ENCODE measurements at regions not wholly inside any gene's neighbourhood (a gene's known extent, or its start where the extent isn't known, plus 50 kb on each side); places are given as distances from the start of the nearest gene placed in this dataset.
"Not testable (repeated sequence)": the region's sequence is repeated elsewhere in the genome, so short reads cannot be mapped to it uniquely, and the experiment has no call there.

- DNase-seq (ENCODE audit: low read depth): no peak
Observed at GRCh38 chr14:21933681-21934080, 260.1 kb upstream of the OR4E1 start.

GRCh38 chr14:21924479-21924878, 250.9 kb upstream of the OR4E1 start:
- DNase-seq (ENCODE audit: low read depth): no peak

DNA sequence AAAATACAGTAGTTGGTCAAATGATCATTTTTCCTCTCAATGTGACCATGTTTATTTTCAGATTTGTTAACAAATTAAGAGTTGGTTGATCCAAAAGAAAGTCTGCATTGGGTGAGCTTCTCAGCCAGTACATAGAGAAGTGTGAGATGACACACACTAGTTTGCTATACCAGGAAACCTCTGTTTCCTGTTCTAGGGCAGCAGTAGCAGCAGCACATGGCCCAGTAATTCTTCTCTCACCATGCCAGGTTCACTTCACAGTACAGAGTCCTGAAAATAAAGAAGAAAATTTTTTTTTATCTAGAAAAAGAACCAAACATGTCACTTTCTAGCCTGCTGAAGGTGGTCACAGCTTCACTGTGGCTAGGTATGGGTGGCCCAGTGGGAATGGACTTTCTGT, 250.2 kb upstream of the OR4E1 start:
- no peak for DNase-seq (ENCODE audit: low read depth)

- DNase-seq (ENCODE audit: low read depth): no peak
Observed at GRCh38 chr14:21921453-21921852, 247.8 kb upstream of the OR4E1 start.

GRCh38 chr14:21917699-21918436, 244.2 kb upstream of the OR4E1 start:
- peak; percentile 32 for DNase-seq (ENCODE audit: low read depth)

- no peak for DNase-seq (ENCODE audit: low read depth)
Observed at GRCh38 chr14:21915826-21916225, 242.2 kb upstream of the OR4E1 start.

GRCh38 chr14:21913759-21914158, 240.1 kb upstream of the OR4E1 start:
- peak; percentile 34 for DNase-seq (ENCODE audit: low read depth)

DNA sequence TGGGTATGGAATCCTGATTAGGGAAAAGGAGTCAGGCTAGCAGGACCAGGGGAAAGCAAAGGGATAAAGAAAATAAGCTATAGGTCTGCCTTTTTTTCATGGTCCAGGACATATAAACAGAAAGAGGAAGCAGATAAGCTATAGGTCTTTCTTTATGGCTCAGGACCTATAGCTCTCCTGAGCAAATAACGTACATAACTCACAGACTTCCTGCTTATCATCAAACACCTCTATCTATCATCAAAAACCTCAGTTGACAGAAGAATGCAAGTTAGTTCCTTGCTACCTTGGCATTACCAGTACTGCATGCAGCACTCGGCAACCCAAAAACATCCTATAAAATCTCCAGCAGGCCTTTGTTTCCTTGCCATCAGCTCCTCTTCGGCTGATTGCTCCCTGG, 238.7 kb upstream of the OR4E1 start:
- DNase-seq (ENCODE audit: low read depth): no peak

DNA sequence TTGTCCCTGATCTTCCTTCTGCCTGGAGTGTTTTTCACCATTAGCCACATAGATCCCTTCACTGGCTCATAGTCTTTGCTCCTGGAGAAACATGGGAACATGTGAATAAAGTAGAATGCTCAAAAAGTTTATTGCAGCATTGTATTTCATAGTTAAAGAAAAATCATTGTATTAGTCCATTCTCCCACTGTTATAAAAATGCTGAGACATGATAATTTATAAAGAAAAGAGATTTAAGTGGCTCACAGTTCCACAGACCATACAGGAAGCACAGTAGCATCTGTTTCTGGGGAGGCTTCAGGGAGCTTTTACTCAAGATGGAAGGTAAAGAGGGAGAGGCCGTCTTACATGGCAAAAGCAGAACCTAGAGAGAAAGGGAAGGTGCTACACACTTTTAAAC, 238.3 kb upstream of the OR4E1 start:
- DNase-seq (ENCODE audit: low read depth): no peak

- no peak for DNase-seq (ENCODE audit: low read depth)
Observed at GRCh38 chr14:21910260-21910659, 236.6 kb upstream of the OR4E1 start.

GRCh38 chr14:21902561-21903181, 229.1 kb upstream of the OR4E1 start:
- DNase-seq (ENCODE audit: low read depth): no peak

DNA sequence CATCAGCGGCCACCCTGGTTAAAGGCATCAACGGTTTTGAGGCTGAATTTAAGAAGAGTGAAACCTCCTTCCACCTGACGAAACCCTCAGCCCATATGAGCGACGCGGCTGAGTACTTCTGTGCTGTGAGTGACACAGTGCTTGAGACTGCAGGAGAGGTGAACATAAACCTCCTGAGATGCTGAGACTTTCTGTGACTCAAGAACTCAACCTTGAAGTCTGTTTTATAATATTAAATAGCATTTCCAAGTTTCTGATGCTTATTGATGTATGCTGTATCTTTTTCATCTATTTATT, 221.2 kb upstream of the OR4E1 start:
- DNase-seq (ENCODE audit: low read depth): not testable (repeated sequence)

DNA sequence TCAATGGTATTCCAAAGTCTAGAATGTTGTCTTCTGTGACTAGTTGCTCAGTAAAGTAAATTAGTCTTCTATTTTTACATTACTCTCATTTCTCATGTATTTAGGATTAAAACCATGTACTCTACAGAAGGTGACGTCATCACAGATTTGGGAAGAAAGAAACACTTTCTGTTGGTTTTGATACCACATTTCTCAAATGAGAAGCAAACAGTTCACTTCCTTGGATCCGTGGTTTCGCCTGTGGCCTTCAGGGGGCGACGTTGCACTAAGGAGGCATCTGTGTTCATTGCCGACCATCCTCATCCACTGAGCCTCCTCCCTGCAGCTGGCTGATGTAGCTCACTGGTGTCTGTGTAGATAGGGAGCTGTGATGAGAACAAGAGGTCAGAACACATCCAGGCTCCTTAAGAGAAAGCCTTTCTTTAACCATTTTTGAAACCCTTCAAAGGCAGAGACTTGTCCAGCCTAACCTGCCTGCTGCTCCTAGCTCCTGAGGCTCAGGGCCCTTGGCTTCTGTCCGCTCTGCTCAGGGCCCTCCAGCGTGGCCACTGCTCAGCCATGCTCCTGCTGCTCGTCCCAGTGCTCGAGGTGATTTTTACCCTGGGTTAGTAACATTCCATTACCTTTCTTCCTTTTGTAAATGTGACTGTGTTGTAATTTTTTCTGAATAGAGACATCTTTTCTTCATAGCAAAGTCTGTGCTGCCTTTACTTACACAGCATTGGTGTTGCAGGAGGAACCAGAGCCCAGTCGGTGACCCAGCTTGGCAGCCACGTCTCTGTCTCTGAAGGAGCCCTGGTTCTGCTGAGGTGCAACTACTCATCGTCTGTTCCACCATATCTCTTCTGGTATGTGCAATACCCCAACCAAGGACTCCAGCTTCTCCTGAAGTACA, 220.6 kb upstream of the OR4E1 start:
- DNase-seq (ENCODE audit: low read depth): no peak

- DNase-seq (ENCODE audit: low read depth): no peak
Observed at GRCh38 chr14:21891921-21892320, 218.3 kb upstream of the OR4E1 start.

DNA sequence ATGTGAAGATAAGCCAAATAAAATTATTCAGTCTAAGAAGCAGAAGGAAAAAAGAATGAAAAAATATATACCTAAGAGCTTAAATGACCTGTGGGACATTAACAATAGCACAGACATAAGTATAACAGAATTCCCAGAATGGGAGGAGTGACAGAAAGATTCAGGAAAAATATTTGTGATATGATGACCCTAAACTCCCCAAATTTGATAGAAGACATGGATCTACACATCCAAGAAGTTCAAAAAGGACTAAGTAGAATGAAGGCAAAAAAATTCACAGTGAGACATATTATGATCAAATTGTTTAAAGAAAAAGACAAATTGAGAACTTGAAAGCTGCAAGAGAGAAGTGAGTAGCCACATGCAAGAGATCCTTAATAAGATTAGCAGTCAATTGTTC, 211.4 kb upstream of the OR4E1 start:
- DNase-seq (ENCODE audit: low read depth): no peak

- no peak for DNase-seq (ENCODE audit: low read depth)
Observed at GRCh38 chr14:21882226-21882625, 208.6 kb upstream of the OR4E1 start.

- no peak for DNase-seq (ENCODE audit: low read depth)
Observed at GRCh38 chr14:21880918-21881317, 207.3 kb upstream of the OR4E1 start.

- no peak for DNase-seq (ENCODE audit: low read depth)
Observed at GRCh38 chr14:21875791-21876190, 202.2 kb upstream of the OR4E1 start.

GRCh38 chr14:21874946-21875345, 201.3 kb upstream of the OR4E1 start:
- DNase-seq (ENCODE audit: low read depth): no peak

GRCh38 chr14:21874167-21874566, 200.5 kb upstream of the OR4E1 start:
- DNase-seq (ENCODE audit: low read depth): no peak

GRCh38 chr14:21868442-21869046, 194.9 kb upstream of the OR4E1 start:
- peak; percentile 40 for DNase-seq (ENCODE audit: low read depth)

GRCh38 chr14:21867541-21867940, 193.9 kb upstream of the OR4E1 start:
- DNase-seq (ENCODE audit: low read depth): no peak

Data from myocyte (in vitro differentiated cells).